Stimulated activated CD8-positive, alpha-beta memory T cell treated with anti-CD3 and anti-CD28 coated beads, Interleukin-15, amount 100 ng/mL, for 4 hours (primary cell): ENCODE measurements at regions not wholly inside any gene's neighbourhood (a gene's known extent, or its start where the extent isn't known, plus 50 kb on each side); places are given as distances from the start of the nearest gene placed in this dataset.
"Not testable (repeated sequence)": the region's sequence is repeated elsewhere in the genome, so short reads cannot be mapped to it uniquely, and the experiment has no call there.

Source experiments
- DNase-seq, 2 donors: peaks; one replicate each; pipeline ENCODE4 v3.0.0-alpha.2; 2020; ENCODE audit warnings: low read depth in 2 of 2

DNA sequence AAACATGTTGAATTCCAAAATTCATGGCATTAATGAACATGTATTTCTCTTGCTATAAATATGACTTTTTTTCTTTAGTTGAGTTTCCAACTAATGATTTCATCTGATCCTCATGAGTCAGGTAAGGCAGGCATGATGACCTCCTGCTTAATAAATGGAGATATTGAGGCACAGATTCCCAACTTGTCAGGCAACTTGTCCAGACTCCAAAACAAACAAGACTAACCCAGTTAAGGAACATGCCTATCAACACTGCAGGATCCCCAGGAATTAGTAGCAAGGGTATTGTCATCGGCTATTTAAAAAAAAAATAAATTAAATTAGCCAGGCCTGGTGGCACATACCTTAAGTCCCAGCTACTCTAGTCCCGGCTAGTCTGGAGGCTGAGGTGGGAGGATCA, 121.3 kb upstream of the SALL4 start:
- no peak for DNase-seq

DNA sequence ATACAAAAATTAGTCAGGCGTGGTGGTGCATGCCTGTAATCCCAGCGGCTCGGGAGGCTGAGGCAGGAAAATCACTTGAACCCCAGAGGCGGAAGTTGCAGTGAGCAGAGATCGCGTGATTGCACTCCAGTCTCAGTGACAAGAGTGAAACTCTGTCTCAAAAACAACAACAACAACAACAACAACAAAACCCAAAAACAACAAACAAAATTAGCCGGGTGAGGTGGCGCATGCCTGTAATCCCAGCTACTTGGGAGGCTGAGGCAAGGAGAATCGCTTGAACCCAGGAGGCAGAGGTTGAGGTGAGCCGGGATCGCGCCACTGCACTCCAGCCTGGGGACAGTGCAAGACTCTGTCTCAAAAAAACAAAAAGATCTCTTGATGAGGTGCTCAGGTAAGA, 120.5 kb upstream of the SALL4 start:
- DNase-seq = not testable (repeated sequence)

DNA sequence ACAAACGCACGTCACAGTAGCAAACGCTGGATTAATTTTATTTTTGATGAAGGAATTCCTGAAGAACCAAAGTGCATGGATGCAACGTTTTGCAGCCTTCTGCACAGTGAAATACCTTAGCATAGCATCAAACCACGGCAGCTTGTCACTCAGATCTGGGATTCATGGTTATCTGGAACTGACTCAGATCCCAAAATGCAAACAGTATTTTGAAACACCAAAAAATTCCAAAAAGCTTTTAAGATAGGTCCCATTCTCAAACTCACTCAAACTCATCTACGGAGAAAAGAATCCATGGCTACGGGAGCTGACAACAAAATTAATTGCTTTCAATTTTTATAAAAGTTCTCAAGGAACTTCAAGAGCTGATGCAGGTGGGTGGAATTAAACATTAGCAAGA, 116.2 kb upstream of the SALL4 start:
- no peak for DNase-seq

DNA sequence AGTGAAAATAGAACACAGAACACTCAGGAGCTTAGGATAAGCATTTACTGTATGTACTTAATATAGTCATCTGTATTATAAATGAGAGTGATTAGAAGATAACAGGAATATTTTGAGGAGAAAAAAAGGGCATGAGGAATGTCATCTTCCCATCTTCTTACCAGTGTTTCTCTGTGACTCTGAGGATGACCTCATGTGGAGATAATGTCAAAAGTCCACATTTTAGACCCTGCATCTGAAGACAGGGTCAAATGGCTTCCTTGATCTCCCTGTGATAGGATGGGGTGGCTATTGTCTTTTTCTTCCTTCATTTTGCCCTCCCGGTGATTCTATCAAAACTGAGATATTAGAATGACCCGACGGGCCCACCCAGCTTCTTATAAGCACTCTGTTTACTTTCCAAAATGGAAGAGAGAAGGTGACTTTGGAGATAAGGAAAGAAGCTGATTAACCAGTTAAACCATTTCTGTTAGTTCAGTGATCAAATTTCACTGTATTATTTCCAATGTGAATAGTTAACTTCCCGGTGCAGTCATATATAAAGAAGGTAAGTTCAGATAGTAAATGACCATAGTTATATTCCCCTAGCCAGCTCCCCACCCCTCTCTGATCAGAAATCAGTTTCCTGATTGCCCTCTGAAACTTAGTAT, 115.7 kb upstream of the SALL4 start:
- DNase-seq = no peak

DNA sequence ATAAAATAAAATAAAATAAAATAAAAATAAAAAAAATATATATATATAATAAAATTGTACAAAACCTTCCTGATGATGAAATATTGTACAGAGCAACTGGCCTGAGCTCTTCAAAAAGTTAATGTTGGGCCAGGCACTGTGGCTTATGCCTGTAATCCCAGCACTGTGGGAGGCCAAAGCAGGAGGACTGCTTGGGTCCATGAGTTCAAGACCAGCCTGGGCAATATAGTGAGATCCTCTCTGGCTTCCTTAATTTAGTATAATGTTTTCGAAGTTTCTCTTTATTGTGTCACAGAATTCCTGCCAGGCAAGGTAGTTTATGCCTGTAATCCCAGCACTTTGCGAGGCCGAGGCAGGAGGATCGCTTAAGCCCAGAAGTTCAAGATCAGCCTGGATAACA, 113.9 kb upstream of the SALL4 start:
- no peak for DNase-seq

DNA sequence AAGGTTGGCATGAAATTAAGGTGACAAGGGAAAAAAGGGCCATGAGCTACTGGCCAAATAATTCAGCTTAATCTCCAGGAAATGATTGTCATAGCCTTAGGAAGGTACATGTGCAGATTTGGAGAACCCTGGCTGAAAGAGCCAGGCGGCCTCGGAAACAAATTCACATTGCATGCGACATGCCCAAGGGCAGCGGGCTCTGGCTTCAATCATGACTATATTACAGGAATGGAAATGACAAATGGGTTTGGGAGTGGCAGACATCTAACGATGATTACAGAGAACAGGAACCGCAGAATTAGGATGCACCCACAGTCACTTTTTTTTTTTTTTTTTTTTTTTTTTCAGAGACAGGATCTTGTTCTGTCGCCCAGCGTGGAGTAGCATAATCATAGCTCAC, 112.4 kb upstream of the SALL4 start:
- DNase-seq = no peak

DNA sequence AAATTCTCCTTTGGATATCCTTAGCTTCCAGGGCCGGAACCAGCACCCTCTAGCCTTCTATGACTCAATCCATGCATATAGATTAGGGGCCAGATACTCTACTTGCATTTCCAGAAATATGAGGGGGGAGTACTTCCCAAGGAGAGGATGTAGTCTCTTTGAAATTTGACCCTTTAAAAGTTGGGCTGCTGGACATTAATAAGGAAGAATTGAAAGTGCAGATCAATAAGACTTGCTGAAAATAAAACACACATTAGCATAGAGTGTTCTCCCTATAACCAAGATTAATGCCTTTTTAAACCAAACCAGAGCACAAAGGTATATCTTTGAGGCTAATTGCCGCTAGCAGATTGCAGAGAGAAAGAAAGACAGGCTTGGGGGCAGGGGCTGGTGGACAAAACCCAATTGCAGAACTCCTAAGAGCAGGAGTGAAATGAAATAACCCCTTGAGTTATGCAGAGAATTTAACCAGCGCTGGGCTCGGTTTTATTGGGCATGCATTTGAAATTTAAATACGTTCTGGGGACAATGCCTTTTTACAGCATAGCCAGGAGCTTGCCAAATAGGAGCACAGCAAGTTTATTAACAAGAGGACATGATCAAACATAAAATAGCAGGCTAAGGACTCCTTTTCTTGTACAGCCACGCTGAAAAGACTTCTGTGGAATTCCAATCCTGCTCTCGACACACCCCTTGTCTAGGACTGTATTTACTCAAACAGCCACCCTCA, 108.2 kb upstream of the SALL4 start:
- no peak for DNase-seq

DNA sequence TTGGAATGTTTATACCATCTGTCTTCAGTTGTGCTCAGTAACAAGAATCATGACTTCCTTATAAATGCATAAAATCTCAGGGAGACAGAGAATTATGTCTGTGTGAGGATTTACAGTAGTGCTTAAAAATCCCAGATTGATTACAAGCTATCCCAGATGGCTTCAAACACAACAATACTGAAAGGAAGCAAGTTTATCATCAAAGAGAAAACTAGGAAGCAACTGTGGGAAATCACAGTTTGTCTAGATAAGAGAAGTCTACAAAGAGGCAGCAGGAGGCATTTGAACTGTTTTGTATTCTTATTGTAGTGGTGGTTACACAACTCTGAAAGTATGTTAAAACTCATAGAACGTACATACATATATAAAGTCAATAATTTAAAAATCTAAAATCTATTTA, 104.4 kb upstream of the SALL4 start:
- no peak for DNase-seq

DNA sequence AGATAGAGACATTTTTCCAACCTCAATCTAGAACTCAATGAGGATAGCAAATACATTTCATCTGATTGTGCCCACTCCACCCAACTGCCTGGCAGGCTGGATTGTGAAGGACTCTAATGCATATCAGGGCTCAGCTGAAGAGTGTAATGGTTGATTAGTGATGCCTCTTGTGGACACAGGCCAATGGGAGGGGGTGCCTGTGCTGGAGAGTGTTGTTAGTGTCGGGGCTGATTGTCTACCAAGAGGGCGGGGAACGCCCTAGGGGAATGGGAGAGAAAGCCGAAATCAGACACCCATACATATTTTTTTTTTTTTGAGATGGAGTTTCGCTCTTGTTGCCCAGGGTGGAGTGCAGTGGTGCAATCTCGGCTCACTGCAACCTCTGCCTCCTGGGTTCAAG, 103.7 kb upstream of the SALL4 start:
- DNase-seq = no peak

DNA sequence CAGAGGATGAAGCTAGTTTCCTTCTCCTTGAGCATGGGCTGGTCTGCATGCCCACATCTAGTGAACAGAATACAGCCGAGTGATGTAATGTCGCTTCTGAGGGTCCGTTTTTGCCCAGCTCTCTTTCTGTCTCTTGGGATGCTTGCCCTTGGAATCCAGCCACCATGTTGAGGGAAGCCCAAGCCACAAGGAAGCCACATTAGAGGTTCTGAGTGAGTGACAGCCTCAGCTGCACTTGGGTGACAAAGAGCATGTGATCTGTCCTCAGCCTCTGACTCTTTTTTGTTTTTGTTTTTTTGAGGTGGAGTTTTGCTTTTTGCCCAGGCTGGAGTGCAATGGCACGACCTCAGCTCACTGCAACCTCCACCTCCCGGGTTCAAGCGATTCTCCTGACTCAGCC, 100.6 kb upstream of the SALL4 start:
- DNase-seq = no peak

DNA sequence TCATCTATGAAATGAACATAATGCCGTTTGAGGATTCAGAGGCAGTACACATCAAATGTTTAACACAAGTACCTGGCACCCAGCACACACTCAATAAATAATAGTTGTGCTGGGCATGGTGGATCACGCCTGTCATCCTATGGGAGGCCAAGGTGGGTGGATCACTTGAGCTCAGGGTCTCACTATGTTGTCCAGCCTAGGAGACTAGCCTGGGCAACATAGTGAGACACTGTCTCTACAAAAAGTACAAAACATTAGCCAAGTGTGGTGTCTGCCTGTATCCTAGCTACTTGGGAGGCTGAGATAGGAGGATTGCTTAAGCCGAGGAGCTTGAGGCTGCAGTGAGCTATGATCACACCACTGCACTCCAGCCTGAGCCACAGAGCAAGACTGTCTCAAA, 98.1 kb upstream of the SALL4 start:
- DNase-seq = no peak

DNA sequence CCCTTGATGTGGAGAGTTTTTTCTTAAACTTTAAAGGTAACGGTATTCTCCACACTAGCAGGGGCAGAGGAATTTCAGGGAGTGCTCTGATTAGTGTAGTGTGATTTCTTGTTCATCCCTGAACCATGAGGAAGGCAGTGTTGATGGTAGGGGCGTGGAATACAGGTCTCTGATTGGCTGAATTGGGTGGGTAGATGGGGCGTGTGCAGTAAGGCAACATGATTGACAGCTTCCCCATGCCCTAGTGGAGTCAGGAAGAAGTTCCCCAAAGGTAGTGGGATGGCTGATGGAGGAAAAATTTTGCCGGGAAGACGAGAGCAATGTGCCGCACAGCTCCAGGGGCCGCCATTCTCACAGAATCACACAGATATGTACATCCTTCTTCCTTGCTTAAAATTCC, 97.4 kb upstream of the SALL4 start:
- DNase-seq = no peak

DNA sequence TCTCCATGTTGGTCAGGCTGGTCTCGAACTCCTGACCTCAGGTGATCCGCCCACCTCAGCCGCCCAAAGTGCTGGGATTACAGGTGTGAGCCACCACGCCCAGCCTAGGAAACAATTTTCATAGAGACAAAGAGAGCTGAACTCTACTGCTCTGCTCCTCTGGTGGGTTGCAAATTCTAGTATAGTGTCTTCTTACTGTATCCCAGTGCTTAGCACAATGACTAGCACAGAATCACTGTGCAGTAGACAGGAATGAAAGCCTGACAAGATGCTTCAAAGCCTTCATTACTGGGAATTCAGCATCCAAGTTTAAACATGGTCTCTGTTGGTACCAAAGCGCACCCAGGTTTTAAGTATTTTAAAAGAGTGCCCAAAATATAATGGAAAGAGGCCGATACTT, 96.5 kb upstream of the SALL4 start:
- no peak for DNase-seq

DNA sequence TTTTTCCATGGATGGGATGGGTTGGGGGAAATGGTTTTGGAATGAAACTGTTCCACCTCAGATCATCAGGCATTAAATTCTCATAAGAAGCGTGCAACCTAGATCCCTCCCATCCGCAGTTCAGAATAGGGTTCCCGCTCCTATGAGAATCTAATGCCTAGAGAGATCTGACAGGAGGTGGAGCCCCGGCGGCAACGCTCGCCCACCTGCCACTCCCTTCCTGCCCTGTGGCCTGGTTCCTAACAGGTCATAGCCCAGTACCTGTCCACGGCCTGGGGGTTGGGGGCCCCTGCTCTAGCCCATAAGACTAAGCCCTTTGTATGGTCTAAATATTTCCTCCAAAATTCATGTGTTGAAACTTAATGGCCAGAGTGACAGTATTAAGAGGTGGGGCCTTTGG, 92.3 kb upstream of the SALL4 start:
- DNase-seq = no peak

DNA sequence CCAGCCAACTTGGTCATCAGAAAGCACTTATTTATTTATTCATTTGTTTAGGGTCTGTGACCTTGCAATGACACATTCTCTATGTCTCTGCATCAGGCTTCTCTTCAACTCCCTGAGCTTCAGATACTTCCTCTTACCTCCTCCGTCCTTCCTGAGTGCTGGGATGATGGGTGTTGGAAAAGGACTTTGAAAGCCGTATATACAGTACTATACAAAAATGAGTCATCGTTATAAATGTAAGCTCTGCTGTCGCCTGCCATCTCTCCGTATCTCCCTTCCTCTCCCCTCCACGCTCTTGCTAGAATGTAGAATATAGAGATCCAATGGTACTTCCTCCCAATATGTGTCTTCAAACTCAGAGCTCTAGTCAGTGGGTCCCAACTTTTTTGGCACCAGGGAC, 91.9 kb upstream of the SALL4 start:
- DNase-seq = no peak

DNA sequence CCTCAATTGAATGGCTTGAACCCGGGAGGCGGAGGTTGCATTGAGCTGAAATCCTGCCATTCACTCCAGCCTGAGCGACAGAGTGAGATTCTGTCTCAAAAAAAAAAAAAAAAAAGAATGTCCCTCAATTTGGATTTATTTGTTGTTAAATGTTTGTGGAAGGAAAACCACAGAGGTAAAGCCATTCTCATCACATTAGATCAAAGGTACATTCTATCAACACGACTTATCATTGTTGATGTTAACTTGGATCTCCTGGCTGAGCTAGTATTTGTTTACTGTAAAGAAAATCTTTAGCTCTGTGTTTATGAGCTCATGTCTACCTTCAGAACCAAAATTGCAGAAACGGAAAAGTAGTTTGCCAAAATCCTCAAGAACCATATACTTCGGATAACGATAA, 91.4 kb upstream of the SALL4 start:
- no peak for DNase-seq

DNA sequence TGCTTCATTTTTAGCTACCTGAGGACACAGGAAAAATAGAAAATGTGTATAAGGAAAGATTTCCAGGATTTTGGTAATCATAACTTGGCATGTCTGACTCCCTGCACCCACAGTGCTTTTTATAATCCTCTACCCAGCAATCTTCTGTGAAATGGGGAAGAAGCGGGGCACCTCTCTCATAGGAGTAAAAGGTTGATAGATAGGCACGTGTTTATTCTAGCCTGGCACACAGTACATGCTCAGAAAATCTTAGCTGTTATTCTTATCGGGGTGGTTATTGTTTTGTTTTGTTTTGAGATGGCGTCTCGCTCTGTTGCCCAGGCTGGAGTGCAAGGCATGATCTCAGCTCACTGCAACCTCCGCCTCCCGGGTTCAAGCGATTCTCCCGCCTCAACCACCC, 87.7 kb upstream of the SALL4 start:
- no peak for DNase-seq

DNA sequence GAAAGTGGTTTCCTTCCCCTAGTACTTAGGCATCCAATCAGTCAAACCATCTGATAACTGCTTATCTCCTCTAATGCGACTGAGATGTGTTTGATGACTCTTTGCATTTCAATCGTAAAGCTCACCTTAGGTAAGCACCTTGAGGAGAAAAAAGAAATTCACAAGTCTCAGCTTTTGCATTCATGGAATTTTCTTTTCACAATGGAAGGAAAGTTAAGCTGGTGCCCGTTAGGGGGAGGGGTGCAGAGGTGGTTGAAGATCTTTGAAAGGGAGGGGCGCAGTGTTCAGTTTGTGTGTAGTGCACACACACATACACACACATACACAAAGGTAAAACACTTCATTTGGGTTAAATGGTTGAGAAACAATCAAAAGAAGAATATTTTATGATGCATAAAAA, 87.1 kb upstream of the SALL4 start:
- no peak for DNase-seq

DNA sequence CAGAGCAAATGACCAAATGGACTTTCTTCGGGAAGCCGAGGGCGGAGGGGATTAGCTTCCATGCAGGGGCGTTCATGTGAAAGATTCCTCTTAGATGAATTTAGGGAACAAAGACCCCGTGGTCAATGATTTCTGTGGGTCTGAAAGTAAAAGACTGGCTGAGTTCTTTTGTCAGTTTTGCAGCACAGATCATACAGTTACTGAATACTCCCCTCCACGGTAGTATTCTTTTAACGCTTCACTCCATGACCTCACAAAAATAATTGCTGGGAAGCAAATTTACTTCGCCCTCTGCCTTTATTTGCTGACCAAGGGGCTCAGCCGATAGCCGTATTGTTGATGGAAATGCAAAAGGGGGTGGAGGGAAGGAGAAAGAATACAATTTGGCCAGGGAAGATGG, 86.0 kb upstream of the SALL4 start:
- DNase-seq = no peak

DNA sequence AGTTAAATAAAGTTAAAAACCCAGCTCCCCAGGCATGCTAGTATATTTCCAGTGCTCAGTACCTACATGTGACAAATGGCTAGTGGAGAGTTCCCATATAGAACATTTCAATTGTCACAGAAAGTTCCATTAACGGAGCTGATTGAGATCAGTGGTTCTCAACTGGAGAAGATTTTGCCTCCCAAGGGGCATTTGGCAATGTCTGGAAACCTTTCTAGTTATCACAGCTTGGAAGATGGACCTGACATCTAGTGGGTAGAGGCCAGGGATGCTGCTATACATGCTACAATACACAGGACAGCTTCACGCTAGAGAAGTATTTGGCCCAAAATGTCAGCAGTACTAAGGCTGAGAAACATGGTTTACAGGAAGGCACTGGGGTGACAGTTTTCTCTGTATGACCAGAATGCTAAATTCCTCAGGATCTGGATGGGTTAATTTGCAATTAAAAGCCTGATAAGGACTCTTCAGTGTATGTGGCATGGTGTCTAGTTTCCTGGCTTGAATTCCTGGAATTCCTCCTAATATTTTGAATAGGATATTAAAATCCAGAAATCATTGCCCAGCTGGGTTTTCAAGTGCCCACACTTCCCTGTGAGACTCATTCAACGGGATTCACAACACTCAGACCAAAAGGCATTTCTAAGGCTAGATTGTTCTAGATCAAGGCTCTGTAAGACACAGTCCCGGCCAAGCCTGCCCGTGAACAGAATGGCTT, 84.7 kb upstream of the SALL4 start:
- DNase-seq = no peak

DNA sequence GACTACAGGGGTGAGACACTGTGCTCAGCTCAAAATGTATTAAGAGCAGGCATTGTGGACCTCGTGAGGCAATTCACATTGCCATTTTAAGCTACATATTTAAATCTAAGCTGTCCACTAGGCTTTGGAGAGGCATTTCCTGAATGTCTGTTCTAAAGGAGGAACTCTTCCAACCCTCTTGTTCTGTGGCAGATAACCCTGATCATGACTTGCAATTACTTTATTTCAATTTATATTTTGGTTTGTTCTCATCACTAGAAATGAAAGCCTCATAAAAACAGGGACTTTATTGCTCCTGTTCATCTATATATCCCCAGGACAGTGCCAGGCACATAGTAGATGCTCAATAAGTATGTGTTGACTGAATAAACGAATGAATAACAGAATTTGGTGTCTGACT, 84.0 kb upstream of the SALL4 start:
- no peak for DNase-seq

DNA sequence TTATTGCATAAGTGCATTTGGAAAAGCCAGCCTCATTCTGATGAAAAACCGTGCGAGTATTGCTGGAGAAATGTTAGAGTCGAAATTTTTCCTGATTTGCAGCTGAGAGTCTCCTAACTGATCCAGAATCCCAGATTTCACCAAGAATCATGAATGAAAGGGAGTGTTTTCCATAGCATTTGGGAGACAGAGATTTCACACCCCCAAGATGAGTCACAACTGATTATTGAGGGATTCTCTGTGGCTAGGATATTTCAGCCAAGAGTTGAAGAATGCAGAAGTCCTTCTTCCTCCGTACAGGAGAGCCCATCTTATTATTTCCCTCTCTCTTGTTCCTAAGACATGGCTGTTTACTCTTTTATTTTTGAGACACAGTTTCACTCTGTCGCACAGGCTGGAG, 82.2 kb upstream of the SALL4 start:
- DNase-seq = no peak

DNA sequence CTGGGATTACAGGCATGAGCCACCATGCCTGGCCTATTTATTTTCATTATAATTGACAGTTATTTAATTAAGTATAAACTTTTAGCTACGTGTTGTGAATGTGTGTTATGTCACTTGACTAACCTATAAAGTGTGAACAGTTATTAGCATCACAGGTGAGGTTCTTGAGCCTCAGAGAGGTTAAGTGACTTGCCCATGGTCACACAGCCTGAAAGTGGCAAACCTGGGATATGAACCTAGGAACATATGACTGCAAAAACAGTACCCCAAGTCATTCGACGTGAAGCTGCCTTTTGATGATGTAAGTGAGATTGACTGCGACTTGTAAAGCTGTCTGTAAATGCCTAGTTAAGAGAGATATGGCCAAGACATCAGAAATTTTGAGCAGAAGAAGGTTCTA, 77.9 kb upstream of the SALL4 start:
- DNase-seq = no peak
